Neuronal stem cell (in vitro differentiated cells): ENCODE measurements at regions not wholly inside any gene's neighbourhood (a gene's known extent, or its start where the extent isn't known, plus 50 kb on each side); places are given as distances from the start of the nearest gene placed in this dataset.
A peak's percentile ranks its signal among the peaks of the same experiment; 100 is the strongest.
"Not testable (repeated sequence)": the region's sequence is repeated elsewhere in the genome, so short reads cannot be mapped to it uniquely, and the experiment has no call there.

Experiments
- DNase-seq: peaks from one replicate; pipeline ENCODE4 v3.0.0-alpha.2; 2013; ENCODE audit warnings: low spot score
- H2AFZ ChIP-seq: one replicate; pipeline ENCODE4 v1.6.1; 2013; ENCODE audit warnings: mild to moderate bottlenecking, low read length, inconsistent platforms
- H2AK5ac ChIP-seq: 2 replicates; pipeline ENCODE4 v1.6.1; 2013; ENCODE audit warnings: low read depth, mild to moderate bottlenecking, inconsistent platforms, low read length, moderate library complexity, mixed read lengths
- H2BK120ac ChIP-seq: 2 replicates; pipeline ENCODE4 v1.6.1; 2013; ENCODE audit warnings: low read depth, mild to moderate bottlenecking, inconsistent platforms, low read length, moderate library complexity, mixed read lengths
- H2BK12ac ChIP-seq: one replicate; pipeline ENCODE4 v1.6.1; 2013; ENCODE audit warnings: low read length, inconsistent platforms
- H2BK15ac ChIP-seq: 2 replicates; pipeline ENCODE4 v1.6.1; 2013; ENCODE audit warnings: mild to moderate bottlenecking, low read length, inconsistent platforms, mixed read lengths
- H2BK5ac ChIP-seq: one replicate; pipeline ENCODE4 v1.6.1; 2013; ENCODE audit warnings: inconsistent platforms, mild to moderate bottlenecking, low read length, moderate library complexity
- H3K14ac ChIP-seq: one replicate; pipeline ENCODE4 v1.6.1; 2013; ENCODE audit warnings: low read length, inconsistent platforms
- H3K18ac ChIP-seq: 2 replicates; pipeline ENCODE4 v1.6.1; 2013; ENCODE audit warnings: low read length, inconsistent platforms
- H3K23ac ChIP-seq: 2 replicates; pipeline ENCODE4 v1.6.1; 2013; ENCODE audit warnings: low read depth, mild to moderate bottlenecking, mixed read lengths, low read length, inconsistent platforms; ENCODE audit not compliant: poor library complexity
- H3K27ac ChIP-seq: replicated peaks from 3 replicates; pipeline ENCODE4 v1.5.1; 2013; ENCODE audit warnings: low read length, inconsistent platforms
- H3K27me3 ChIP-seq, 3 experiments: 2 replicates each; pipeline ENCODE4 v1.6.1; 2013; ENCODE audit warnings: low read length in 3 of 3, mild to moderate bottlenecking in 2 of 3, inconsistent platforms in 1 of 3, low read depth in 1 of 3, mixed read lengths in 1 of 3, moderate library complexity in 1 of 3; ENCODE audit not compliant: control insufficient read depth in 3 of 3, insufficient read depth in 3 of 3
- H3K36me3 ChIP-seq, 2 donors: replicated peaks in 1 of 2; 2 replicates each; pipeline ENCODE4 v1.6.1; 2013; ENCODE audit warnings: low read length in 2 of 2; ENCODE audit not compliant: control insufficient read depth in 2 of 2, insufficient read depth in 2 of 2
- H3K4ac ChIP-seq: 2 replicates; pipeline ENCODE4 v1.6.1; 2013; ENCODE audit warnings: inconsistent platforms, mild to moderate bottlenecking, low read length, moderate library complexity
- H3K4me1 ChIP-seq, 2 donors: 1 replicate in 1 of 2; 2 replicates in 1 of 2; pipeline ENCODE4 v1.6.1; 2013; ENCODE audit warnings: low read length in 2 of 2, low read depth in 1 of 2; ENCODE audit not compliant: control insufficient read depth in 2 of 2, insufficient read depth in 1 of 2
- H3K4me2 ChIP-seq: one replicate; pipeline ENCODE4 v1.6.1; 2013; ENCODE audit warnings: mild to moderate bottlenecking, low read length, inconsistent platforms; ENCODE audit not compliant: insufficient read depth, poor library complexity, severe bottlenecking
- H3K4me3 ChIP-seq, 2 donors: 2 replicates each; pipeline ENCODE4 v1.5.1; 2013; ENCODE audit warnings: low read length in 2 of 2, mild to moderate bottlenecking in 2 of 2, inconsistent platforms in 1 of 2, moderate library complexity in 1 of 2
- H3K79me1 ChIP-seq: one replicate; pipeline ENCODE4 v1.6.1; 2013; ENCODE audit warnings: low read depth, mild to moderate bottlenecking, inconsistent platforms, low read length, moderate library complexity
- H3K9ac ChIP-seq: one replicate; pipeline ENCODE4 v1.6.1; 2013; ENCODE audit warnings: mild to moderate bottlenecking, low read depth, low read length, inconsistent platforms; ENCODE audit not compliant: poor library complexity
- H3K9me3 ChIP-seq, 2 donors: replicated peaks in 1 of 2; 2 replicates each; pipeline versions ENCODE3 to v1.6.1; 2013; ENCODE audit warnings: low read length in 2 of 2, mild to moderate bottlenecking in 2 of 2, inconsistent platforms in 1 of 2, low read depth in 1 of 2, mixed read lengths in 1 of 2, moderate library complexity in 1 of 2; ENCODE audit not compliant: control insufficient read depth in 2 of 2, insufficient read depth in 1 of 2
- H4K8ac ChIP-seq: one replicate; pipeline ENCODE4 v1.6.1; 2013; ENCODE audit warnings: low read depth, mild to moderate bottlenecking, inconsistent platforms, low read length, moderate library complexity
- H4K91ac ChIP-seq: one replicate; pipeline ENCODE4 v1.6.1; 2013; ENCODE audit warnings: low read length, low read depth, mild to moderate bottlenecking, inconsistent platforms; ENCODE audit not compliant: poor library complexity
- WGBS, 2 donors: extraction: QIAGEN DNeasy Blood & Tissue Kit; methylation state at CpG; one replicate each; pipeline ENCODE4 v1.1.7; 2013; ENCODE audit warnings: missing lambda C conversion rate in 2 of 2, mixed read lengths in 1 of 2; ENCODE audit not compliant: insufficient read length in 2 of 2, insufficient replicate concordance in 1 of 2; ENCODE audit errors: extremely low coverage in 2 of 2; 5-methylcytosine and 5-hydroxymethylcytosine counted together

DNA sequence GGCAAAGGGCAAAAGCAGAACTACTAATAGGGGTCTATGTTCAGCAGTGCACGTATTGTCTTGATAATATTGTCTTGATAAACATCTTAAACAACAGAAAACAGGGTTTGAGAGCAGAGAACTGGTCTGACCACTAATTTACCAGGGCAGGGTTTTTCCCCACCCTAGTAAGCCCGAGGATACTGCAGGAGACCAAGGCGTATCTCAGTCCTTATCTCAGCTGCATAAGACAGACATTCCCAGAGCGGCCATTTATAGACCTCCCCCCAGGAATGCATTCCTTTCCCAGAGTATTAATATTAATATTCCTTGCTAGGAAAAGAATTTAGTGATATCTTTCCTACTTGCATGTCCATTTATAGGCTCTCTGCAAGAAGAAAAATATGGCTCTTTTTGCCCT, 222.5 kb upstream of the GRIK2 start:
- H3K4me1 ChIP-seq, H3K27ac ChIP-seq, H2BK15ac ChIP-seq, H3K9me3 ChIP-seq, H3K36me3 ChIP-seq, H2AK5ac ChIP-seq, H3K9ac ChIP-seq, H2BK5ac ChIP-seq, H3K18ac ChIP-seq, H3K23ac ChIP-seq, H4K91ac ChIP-seq, H2BK12ac ChIP-seq, H2AFZ ChIP-seq, H3K4me2 ChIP-seq, H2BK120ac ChIP-seq, H3K14ac ChIP-seq, H3K4me3 ChIP-seq, H3K4ac ChIP-seq, H3K27me3 ChIP-seq, H3K79me1 ChIP-seq, DNase-seq, H4K8ac ChIP-seq: not testable (repeated sequence)
- no CpG with 5 or more reads among the region's 4 CpGs for WGBS, 2 donors

DNA sequence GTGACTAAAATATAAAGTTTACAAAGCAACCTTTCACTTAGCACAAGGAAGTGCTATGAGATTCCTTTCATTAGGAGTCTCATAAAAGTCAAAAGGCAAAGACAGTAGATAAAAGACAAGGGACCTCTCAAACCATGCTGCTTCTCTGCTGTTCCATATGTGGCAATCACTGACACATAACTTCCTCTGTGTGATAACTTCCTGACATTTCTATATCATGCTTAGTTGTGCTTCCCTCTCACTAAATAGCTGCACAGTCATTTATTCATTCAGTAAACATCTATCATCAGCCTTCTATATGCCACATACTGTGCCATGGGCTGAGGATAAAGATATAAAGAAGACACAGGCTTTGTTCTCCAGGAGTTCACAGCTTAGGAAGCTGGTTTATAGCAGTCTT, 214.8 kb upstream of the GRIK2 start:
- Histone ChIP-seq H3K4me1 (no peaks in the 10 kb centered on the region), H2BK5ac (no peak overlapping the region), H3K4ac (no peak overlapping the region), H4K91ac (no peak overlapping the region), H4K8ac (no peak overlapping the region), H3K36me3 (no peaks in the 10 kb centered on the region), H2BK12ac (no peak overlapping the region), H3K27ac (no peak overlapping the region), H2BK15ac (no peak overlapping the region), H3K4me2 (no peak overlapping the region), H3K9me3 (no peaks in the 10 kb centered on the region), H2BK120ac (no peak overlapping the region), H2AFZ (no peak overlapping the region), H3K18ac (no peak overlapping the region), H3K14ac (no peak overlapping the region), H3K4me3 (no peak overlapping the region), H3K79me1 (no peaks in the 10 kb centered on the region), H3K9ac (no peak overlapping the region), H3K23ac (no peak overlapping the region), H2AK5ac (no peak overlapping the region), H3K27me3 (no peaks in the 10 kb centered on the region)
- DNase-seq, result no peak

DNA sequence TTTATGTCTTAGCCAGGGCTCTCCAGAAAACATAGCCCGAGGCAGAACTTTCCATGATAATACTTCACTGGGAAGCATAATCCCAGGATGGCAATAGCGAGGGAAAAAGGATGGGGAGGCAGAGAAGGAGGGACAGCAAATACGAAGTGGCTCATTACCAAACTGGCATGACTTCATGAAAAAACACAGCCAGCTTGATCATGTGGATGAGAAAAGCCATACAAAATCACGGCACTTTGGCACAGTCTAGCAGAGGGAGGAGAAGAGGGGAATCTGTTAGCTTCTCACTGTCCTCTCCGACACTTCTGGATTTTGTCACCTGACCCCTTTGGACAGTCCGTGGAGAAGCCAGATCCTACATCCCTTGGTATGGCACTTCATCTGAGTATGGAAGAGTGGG, 212.5 kb upstream of the GRIK2 start:
- Histone ChIP-seq H2AK5ac (no peak overlapping the region), H3K9me3 (no peaks in the 10 kb centered on the region), H3K4me2 (no peak overlapping the region), H3K18ac (no peak overlapping the region), H3K9ac (no peak overlapping the region), H2BK12ac (no peak overlapping the region), H3K36me3 (no peaks in the 10 kb centered on the region), H2BK15ac (no peak overlapping the region), H3K27me3 (no peaks in the 10 kb centered on the region), H4K8ac (no peak overlapping the region), H3K79me1 (no peaks in the 10 kb centered on the region), H2BK120ac (no peak overlapping the region), H3K4me3 (no peak overlapping the region), H3K27ac (no peak overlapping the region), H2BK5ac (no peak overlapping the region), H3K4ac (no peak overlapping the region), H3K23ac (no peak overlapping the region), H3K4me1 (no peaks in the 10 kb centered on the region), H4K91ac (no peak overlapping the region), H2AFZ (no peak overlapping the region), H3K14ac (no peak overlapping the region)
- no peak for DNase-seq
- WGBS, 2 donors, result no CpG with 5 or more reads among the region's 6 CpGs

DNA sequence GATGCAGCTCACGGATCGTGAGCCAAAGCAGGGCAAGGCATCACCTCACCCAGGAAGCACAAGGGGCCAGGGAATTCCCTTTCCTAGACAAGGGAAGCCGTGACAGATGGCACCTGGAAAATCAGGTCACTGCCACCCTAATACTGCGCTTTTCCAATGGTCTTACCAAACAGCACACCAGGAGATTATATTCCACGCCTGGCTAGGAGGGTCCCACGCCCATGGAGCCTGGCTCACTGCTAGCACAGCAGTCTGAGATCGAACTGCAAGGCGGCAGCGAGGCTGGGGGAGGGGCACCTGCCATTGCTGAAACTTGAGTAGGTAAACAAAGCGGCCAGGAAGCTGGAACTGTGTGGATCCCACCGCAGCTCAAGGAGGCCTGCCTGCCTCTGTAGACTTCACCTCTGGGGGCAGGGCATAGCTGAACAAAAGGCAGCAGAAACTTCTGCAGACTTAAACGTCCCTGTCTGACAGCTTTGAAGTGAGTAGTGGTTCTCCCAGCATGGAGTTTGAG, 205.2 kb upstream of the GRIK2 start:
- WGBS, 2 donors, result no CpG with 5 or more reads among the region's 12 CpGs

More for the DNA sequence above, 205.2 kb upstream of the GRIK2 start:
- not testable (repeated sequence) for H3K4me2 ChIP-seq, H2AK5ac ChIP-seq, H3K4me3 ChIP-seq, H3K79me1 ChIP-seq, H4K91ac ChIP-seq, H3K9me3 ChIP-seq, H2BK12ac ChIP-seq, H3K36me3 ChIP-seq, H2BK120ac ChIP-seq, H3K9ac ChIP-seq, H3K18ac ChIP-seq, H3K4ac ChIP-seq, H4K8ac ChIP-seq, DNase-seq, H3K4me1 ChIP-seq, H2AFZ ChIP-seq, H3K27me3 ChIP-seq, H3K27ac ChIP-seq, H2BK15ac ChIP-seq, H2BK5ac ChIP-seq
- peak overlapping the region; percentile 56 for H3K14ac ChIP-seq
- H3K23ac ChIP-seq, result peak overlapping the region; percentile 93
